Fibroblast of pulmonary artery (primary cell): ENCODE measurements at regions not wholly inside any gene's neighbourhood (a gene's known extent, or its start where the extent isn't known, plus 50 kb on each side); places are given as distances from the start of the nearest gene placed in this dataset.
"Not testable (repeated sequence)": the region's sequence is repeated elsewhere in the genome, so short reads cannot be mapped to it uniquely, and the experiment has no call there.

Experiments used
- DNase-seq: peaks from one replicate; pipeline ENCODE4 v3.0.0-alpha.2; 2010; ENCODE audit warnings: low read depth
- H3K4me3 ChIP-seq: replicated peaks from 2 replicates; pipeline ENCODE4 v1.5.1; 2011; ENCODE audit warnings: low read depth, mild to moderate bottlenecking, control low read depth, low read length, moderate library complexity
- TF ChIP-seq, protein P1 (sequence below): IDR thresholded peaks from 2 replicates; pipeline ENCODE4 v1.5.1; 2011; ENCODE audit warnings: mild to moderate bottlenecking, control low read depth, low read length, inconsistent platforms; ENCODE audit errors: missing control alignments

DNA sequence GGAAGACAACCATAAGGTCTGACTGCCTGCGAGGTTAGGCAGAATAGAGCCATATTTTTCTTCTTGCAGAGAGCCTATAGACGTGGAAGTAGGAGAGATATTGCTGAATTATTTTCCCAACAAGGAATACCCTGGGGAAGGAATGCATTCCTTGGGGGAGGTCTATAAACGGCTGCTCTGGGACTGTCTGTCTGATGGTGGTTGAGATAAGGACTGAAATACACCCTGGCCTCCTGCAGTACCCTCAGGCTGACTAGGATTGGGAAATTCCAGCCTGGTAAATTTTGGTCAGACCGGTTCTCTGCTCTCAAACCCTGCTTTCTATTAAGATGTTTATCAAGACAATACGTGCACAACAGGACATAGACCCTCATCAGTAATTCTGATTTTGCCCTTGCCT is 617.5 kb upstream of the GRIN3A start:
- no peak overlapping the region for H3K4me3 ChIP-seq
- TF ChIP-seq, protein P1, sequence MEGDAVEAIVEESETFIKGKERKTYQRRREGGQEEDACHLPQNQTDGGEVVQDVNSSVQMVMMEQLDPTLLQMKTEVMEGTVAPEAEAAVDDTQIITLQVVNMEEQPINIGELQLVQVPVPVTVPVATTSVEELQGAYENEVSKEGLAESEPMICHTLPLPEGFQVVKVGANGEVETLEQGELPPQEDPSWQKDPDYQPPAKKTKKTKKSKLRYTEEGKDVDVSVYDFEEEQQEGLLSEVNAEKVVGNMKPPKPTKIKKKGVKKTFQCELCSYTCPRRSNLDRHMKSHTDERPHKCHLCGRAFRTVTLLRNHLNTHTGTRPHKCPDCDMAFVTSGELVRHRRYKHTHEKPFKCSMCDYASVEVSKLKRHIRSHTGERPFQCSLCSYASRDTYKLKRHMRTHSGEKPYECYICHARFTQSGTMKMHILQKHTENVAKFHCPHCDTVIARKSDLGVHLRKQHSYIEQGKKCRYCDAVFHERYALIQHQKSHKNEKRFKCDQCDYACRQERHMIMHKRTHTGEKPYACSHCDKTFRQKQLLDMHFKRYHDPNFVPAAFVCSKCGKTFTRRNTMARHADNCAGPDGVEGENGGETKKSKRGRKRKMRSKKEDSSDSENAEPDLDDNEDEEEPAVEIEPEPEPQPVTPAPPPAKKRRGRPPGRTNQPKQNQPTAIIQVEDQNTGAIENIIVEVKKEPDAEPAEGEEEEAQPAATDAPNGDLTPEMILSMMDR: no peak
- no peak for DNase-seq

DNA sequence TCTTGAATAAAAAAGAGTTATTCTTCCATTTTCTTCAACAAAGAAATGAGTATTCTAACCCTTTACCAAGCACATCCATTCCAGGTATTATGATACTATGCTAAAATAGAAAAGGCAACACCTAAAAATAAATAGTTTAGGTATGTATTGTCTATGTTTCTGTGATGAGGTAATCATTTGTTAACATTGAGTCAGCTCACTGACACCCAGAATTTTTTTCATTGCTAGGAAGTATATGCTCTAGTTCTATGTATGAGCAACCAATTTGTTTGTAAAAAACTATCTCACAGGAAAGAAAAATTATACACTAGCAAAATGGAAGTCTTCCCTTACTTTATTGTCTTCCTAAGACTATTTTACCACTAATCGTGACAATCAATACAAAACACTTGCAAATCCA is 615.6 kb upstream of the GRIN3A start:
- no peak for DNase-seq
- H3K4me3 ChIP-seq: no peak overlapping the region
- TF ChIP-seq, protein P1: no peak

DNA sequence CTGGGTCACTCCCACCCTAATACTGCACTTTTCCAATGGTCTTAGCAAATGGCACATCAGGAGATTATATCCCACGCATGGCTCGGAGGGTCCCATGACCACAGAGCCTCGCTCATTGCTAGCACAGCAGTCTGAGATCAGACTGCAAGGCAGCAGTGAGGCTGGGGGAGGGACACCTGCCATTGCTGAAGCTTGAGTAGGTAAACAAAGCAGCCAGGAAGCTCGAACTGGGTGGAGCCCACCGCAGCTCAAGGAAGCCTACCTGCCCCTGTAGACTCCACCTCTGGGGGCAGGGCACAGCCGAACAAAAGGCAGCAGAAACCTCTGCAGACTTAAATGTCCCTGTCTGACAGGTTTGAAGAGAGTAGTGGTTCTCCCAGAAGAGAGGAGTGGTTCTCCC is 599.0 kb upstream of the GRIN3A start:
- not testable (repeated sequence) for H3K4me3 ChIP-seq, DNase-seq

DNA sequence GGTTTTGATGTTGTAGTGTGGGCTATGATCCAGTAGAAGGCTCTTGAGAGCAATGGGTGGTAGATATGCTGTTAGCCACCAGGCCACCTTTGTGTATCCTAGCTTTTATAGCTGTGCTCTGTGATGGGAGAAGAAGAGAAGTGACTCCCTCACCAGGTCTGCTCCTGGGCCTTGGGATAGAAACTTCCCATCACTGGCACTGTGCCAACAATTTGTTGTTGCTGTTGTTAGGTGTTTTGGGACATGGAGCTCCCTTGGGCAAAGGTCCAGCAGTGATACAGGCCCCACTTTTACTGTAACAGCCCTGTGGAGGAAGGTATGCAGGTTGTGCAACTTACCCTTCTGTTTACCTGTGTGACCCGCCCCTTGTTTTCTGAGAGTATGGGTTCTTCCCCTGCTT is 570.9 kb upstream of the GRIN3A start:
- no peak overlapping the region for H3K4me3 ChIP-seq
- DNase-seq: no peak
- TF ChIP-seq, protein P1: no peak

DNA sequence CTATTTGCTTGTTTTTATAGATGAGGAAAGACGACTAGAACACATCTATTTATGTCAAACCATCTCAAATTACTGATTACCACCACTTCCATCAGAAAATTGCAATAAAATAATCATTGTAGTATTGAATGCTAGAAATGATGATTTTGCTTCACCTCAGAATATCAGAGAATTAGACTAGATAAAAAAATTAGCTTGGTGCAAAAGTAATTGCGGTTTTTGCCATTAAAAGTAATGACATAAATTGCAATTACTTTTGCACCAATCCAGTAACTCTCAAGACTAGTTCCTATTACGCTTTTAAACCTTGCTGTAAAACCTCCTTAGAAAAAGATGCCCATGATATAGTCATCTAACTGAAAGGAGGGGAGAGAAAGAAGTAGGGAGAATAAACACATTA is 556.7 kb upstream of the GRIN3A start:
- no peak for DNase-seq
- TF ChIP-seq, protein P1: no peak
- H3K4me3 ChIP-seq: no peak overlapping the region

DNA sequence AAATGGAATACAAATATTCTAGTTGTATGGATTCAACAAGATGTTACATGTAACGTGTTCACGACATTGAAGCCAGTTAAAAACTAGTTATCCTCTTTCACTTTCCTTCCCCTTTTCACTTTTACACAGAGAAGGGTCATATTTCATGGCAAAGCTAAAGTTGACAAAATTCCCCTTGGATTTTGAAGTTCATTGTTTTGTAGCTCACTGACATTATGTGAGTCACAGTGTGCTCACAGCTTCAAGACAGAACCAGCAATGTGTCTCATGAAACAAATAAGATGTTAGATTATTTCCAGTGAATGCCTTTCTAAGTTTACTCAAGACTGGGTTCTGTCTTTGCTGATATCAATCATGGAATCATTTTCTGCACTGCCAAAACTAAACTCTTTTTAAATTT is 535.5 kb upstream of the GRIN3A start:
- TF ChIP-seq, protein P1: no peak
- peak; percentile 1 for DNase-seq
- no peak overlapping the region for H3K4me3 ChIP-seq

DNA sequence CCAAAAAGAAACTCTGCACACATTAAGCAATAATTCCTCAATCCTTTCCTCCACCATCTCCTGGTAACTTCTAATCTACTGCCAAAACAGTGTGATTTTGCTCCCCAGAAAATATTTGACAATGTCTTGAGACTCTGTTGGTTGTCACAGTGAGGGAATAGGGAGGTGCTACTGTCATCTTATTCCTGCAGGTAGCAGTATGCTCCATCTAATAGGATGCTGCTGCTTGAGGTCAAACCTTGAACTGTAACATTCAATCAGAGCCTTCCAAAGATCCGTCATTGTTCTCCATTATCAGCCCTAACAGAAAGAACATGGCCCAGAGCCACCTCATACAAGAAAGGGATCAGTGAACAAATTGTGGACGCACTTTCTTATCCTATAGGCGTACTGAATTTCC is 514.7 kb upstream of the GRIN3A start:
- no peak overlapping the region for H3K4me3 ChIP-seq
- TF ChIP-seq, protein P1: no peak
- DNase-seq: no peak

DNA sequence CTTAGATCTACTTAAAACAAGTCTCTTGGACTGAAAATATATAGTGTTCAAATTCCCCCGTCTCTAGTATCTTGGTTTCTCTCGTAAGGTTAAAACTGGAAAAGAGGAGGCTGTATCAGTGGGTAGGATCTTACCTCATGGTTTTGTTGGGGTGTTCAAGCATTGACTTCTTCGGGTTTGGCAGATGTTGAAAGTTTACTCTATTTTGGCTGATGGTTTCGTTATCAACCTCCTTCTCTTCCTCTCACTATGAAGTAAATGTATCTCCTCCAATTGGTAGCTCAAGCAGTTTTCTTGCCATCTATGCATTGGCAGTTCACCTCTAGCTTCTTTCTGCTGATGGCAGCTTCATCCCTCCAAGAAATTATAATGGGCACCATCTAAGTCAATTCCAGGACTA is 506.5 kb upstream of the GRIN3A start:
- TF ChIP-seq, protein P1: no peak
- H3K4me3 ChIP-seq: no peak overlapping the region
- no peak for DNase-seq
